Hematopoietic multipotent progenitor cell treated with erythropoietin and hydrocortisone succinate and interleukin-3 and kit ligand, for 8 days (in vitro differentiated cells): ENCODE measurements at regions not wholly inside any gene's neighbourhood (a gene's known extent, or its start where the extent isn't known, plus 50 kb on each side); places are given as distances from the start of the nearest gene placed in this dataset.
"Not testable (repeated sequence)": the region's sequence is repeated elsewhere in the genome, so short reads cannot be mapped to it uniquely, and the experiment has no call there.

Source experiments
- DNase-seq: peaks from one replicate; pipeline ENCODE4 v3.0.0-alpha.2; 2015

DNA sequence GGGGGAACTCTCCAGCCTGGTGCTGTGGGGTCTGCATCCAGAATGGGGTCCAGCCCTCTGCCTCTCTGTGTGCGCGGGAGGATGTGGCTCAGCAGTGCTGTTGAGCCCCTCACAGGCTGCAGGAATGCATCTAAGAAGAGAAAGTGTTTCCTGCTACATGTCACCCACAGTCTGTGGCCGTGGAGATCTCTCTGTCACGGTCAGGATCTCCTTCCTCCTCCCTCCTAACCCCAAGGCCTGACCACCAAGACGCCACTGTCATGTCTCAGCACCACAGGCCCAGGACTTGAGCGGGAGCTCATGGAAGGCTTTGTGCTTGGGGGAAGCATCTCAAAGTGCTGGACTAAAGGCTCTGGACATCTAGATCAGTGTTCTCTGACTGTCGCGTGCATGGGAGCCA, 90.1 kb downstream of the SREK1 start:
- no peak for DNase-seq

DNA sequence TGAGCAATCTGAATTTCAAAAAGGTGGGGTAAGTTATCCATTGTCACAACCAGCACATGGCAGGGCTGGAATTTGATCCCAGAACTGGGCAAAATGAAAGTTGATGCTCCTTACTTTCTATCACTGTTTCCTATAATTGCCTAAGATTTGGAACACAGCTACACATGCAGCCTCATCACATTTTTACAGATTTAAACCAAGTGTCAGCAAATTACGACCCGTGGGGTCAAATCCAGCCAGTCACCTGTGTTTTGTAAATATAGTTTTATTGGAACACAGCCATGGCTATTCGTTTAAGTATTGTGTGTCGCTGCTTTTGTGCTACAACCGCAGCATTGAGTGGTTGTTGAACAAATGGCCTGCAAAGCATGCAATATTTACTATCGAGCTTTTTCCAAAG, 94.3 kb downstream of the SREK1 start:
- DNase-seq, result no peak

DNA sequence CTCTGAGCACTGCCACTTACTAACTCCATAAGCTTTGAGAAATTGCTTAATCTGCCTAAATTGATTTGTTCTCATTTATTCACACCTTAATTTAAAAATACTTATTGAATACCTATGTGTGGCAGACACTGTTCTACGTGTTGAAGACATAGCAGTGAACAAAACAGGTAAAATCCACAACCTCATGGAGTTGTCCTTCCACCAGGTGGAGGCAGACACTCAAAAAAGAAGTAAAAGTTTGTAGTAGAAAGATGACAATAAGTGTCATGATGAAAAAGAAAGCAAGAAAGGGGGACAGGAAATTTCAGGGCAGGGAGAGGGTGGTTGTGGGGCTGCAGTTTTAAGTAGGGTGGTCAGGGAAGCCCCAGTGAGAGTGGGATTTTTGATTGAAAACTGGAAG, 94.9 kb downstream of the SREK1 start:
- DNase-seq, result peak; percentile 28

DNA sequence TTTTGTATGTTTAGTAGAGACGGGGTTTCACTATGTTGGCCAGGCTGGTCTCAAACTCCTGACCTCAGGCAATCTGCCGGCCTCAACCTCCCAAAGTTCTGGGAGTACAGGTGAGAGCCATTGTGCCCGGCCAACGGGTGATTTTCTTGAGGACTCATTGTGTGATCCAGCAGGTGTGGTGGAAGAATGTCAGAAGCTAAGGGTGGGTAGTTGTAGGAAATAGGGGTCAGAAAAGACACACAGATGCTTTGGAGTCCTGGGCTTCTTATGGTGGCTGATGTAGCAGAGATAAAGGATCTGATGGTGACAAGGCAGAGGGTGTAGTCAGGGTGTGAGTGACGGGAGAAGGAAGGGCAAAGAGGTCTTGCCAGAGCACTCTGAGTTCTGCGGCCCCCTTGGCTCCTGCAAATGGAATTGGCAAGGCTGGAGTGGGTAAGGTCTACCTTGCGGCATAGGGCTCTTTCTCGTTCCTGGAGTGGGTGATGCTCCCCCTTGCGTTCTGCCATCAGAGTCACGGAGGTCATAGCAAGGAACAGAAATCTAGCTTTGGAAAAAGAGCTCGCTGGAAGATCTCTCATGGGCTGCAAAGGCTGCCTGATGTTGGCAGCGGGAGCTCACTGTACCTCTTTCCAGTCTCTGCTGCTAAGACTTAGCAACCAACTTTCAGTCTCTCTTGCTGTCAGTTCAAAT, 97.2 kb downstream of the SREK1 start:
- no peak for DNase-seq

DNA sequence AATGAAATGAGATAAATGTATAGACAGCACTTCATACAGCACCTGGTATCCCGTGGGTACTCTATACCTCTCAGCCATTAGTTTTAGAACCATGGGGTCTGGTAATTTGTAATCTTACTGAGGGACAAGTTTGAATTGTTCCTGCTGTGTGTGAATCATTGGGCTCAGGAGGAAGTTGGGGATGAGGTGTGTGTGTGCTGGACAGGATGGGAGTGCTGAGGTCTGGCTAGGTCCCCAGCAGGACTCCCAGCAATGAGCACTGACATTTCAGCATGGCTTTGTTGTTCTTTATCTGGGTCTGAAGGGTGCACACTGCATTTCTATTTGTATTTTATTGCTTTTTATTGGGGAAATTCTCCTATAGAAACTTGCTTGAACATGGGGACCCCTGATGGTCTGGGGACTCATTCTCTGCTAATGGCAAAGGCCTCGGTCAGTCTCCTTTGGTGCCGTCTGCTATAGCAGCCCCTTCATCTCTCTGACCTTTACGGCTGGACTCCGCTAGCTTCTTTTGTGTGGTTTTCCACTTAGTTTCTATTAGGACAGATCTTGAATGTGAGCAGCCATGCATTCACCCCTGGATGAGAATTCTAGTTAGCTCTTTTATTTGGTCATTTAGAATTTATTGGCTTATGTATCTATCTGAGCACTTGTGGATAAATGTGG, 98.1 kb downstream of the SREK1 start:
- DNase-seq, result no peak

DNA sequence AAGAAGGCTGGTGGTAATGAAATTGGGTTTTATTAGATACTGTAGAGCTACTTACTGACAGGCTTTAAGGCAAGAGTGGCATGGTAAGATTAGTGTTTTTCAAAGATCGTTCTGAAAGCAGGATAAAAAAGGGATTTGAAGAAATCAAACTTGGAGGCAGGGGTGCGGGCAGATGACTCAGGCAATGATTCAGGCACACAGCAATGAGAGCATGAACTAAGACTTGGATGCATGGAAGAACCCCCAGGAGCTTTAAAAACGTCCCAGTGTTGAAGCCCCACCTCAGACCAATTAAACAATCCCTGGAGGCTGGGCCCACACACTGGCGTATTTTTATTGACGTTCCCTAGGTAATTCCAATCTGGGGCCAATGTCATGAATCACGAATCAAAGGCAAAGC, 102.5 kb downstream of the SREK1 start:
- DNase-seq, result no peak

DNA sequence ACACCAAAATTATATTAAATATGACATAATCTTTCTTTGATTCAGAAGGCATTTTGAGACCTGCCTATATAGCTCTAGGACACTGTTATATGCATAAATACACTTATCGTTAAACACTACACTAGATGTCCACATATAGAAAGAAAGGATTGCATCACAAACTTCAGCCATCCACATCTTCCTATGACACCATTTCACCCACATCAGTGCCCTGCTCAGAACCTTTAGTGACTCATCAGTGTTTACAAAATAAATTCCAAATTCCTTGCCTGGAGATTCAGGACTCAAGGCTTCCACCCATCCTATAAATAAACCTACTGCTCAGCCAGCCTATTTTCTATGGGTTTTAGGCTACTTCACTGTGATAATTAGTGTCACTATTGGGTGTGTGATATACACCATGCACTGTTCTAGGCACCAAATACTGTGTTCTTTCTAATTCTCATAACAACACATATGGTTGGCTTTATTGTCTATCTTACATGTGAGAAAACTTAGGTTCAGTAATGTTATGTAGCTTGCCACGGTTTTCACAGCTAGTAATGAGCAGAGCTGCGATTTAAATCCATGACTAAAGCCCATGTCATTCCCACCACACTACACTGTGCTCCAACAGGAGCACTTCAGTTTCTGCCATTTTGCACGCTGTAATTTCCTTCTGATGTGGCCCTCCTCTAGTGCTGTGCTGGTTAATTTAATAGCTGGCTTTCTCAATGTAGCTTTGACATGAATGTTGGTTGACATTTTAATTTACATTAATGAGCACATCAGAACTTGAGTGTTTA, 103.3 kb downstream of the SREK1 start:
- DNase-seq, result no peak

DNA sequence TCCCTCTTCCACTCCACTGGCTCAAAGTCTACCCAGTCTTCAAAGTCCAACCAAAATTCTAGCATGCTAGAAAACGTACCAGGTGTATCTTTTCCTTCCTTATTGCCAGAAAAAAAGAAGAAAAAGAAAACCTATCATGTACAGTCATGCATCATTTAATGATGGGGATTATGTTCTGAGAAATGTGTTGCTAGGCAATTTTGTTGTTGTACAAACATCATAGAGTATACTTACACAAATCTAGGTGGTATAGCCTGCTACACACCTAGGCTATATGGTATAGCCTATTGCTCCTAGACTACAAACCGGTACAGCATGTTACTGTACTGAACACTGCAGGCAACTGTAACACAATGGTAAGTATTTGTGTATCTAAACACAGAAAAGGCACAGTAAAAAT, 104.8 kb downstream of the SREK1 start:
- no peak for DNase-seq

DNA sequence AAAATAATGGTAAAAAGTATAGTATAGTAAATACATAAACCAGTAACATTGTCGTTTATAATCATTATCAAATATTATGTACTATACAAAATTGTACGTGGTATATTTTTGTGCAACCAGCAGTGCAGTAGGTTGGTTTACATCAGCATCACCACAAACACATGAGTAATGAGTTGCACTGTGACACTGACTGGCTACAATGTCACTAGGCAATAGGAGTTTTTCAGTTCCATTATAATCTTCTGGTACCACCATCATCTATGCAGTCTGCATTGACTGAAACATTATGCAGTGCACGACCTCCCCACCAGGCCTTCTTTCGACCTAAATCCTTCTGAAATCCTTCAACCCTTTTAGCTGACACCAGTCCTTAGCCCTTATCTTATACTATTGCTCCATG, 105.8 kb downstream of the SREK1 start:
- DNase-seq, result no peak

DNA sequence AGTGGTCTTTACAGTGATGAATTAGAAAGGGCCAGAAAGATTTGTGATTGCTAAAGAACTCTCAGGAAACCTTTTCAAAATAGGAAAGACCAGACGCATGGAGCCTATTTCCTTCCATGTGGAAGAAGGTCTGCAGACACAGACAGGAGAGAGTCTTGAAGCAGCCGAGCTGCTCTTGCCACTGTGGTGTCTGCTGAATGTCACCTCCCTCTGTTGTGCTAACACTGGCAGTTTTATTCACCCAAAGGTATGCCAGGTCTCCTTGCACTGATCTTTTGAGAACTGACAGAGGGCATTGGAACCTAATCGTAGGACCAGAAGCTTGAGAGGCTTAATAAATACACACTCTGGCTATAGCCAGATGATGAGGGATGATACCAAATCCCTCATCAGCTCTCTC, 108.7 kb downstream of the SREK1 start:
- DNase-seq, result no peak

DNA sequence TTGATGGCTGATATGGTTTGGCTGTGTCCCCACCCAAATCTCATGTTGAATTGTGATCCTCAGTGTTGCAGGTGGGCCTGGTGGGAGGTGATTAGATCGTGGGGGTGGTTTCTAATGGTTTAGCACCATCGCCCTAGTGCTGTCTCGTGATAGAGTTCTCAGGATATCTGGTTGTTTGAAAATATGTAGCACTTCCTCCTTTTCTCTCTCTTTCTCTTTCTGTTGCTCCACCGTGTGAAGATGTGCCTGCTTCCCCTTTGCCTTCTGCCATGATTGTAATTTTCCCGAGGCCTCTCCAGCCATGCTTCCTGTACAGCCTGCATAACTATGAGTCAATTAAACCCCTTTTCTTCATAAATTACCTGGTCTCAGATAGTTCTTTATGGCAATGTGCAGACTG, 111.6 kb downstream of the SREK1 start:
- DNase-seq, result no peak

DNA sequence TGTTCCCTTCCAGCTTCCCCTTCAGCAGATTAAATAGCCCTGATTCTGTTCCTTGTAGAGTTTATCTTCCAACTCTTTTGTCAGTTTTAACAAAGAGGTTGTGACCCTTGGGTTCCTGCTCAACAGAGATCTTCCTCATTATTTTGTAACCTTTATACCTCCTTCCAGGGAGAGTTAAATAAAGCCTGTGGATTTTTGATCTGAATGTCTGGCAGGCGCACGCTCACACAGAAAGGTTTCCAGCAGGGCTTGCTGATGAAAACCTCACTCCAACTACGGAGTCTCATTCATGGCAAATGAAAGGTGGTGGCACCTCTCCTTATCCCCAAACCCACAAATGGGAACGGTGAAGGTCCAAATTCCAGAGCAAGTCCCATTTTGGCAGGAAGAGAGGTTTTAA, 129.0 kb downstream of the SREK1 start:
- no peak for DNase-seq

DNA sequence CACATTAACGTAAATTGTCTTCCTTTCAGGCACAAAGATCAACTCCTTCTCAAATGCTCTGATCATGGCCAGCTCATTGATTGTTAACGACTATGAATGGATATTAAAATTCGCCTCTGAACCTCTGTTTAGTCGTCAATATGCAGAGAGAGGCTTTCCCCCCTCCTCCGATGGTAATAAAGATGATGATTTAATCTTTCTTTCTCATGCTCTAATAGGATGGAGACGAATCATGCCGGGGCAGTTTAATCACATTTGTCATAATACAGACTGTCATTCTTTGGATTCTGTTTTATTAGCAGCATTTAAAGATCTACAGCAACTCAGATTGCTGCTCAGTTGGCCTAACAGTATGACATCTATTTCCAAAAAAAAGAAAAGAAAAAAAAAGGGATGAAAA, 132.9 kb downstream of the SREK1 start:
- no peak for DNase-seq

DNA sequence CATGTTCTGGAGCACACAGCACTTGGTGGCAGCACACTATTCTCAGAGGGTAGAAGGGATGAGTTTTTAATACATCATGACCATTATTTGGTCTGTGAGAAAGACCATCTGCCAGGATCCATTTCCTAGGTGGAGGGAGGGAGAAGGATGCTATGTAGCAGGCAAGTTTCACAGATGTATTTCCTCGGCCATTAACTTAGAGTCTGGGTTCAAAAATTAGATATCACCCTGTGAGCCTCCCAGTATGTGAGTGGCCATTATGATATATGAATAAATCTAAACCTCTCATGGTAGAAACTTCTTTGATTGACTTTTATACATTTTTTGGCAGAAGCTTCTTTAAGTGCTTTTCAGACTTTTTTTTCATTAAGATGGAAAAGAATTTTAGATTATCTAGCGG, 133.9 kb downstream of the SREK1 start:
- DNase-seq, result no peak

DNA sequence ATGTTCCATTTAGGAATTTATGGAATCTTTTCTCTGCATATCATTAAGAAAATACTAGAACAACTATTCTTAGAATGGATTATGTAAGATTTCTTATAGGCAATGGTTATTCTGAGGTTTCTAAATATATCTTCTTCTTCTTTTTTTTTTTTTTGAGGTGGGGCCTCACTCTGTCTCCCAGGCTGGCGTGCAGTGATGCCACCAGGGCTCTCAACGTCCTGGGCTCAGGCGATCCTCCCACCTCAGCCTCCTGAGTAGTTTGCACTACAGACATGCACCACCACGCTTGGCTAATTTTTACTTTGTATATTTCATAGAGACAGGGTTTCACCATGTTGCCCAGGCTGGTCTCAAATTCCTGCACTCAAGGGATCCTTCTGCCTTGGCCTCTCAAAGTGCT, 137.2 kb downstream of the SREK1 start:
- no peak for DNase-seq

DNA sequence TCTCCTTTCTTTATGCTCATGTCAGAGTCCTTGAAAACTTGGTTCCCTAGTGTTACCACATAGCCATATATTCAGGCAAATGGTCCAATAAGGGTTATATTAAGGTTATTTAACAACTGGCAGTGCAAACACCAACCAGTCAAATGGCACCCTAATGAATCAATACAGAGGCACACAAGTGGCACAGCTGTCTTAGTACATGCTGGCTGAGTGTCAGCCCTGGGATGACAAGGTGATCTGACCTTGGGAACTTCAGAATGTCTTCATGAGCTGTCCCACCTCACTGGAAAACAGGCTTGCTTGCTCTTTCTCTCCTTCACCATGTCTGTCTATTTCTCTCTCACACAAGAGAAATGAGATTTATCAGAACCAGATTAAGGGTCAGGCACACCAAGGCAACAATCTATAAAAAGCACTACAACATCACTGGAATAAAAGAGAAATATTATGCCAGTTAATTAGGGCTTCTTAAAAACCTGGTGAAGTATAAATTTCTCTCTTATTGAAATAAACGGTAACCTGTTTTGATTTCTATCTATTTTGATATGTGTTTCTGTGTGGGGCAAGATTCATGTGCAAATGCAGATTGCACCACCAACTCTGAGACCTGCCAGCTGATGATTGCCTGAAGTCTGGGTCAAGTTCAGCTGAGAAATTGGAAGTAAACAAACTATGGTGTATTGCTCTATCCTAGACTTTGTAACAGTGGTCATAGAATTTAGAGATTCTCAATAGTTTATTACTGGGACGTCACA, 140.7 kb downstream of the SREK1 start:
- no peak for DNase-seq

DNA sequence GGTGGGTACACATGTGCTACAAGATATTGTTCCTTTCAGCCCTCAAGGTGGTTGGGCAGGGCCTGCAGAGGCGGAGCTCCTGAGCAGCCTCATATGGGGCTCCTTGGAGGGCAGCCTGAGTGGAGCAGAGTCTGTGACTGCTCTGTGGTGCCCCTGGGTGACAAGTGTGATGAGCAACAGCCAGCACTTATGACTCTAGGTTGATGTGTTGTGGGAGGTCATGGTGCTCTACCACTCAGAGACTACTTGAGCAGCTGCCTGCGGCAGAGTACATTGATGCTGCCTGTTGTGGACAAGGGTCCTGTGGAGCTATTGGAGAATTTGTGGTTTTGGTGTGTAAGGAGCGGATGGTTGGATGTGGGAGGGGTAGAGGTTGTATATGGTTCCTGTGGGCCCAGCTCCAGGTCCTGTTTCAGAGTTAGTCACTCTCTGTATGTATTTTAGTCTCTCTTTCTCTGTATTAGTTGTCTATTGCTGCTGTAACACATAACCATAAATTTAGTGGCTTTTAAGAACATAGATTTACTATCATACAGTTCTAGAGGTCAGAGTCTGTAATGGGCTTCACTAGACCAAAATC, 141.3 kb downstream of the SREK1 start:
- no peak for DNase-seq

DNA sequence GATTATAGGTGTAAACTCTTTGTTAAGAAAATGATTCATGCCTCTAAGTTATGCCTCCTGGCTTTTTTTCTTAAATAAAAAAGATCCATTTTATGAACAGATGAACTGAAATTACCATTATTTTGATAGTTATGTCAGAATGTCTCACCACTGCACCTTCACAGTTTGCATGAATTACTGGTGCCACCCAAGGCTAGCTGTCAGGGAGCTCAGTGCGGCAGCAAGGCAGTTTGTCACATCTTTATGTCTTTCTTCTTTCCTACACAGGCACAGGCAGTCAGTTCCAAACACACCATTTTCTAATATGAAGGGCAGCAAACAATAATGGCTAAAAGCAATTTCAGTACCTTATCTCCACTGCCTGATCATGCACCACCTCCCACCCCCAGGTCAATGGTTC, 147.7 kb downstream of the SREK1 start:
- DNase-seq, result no peak

DNA sequence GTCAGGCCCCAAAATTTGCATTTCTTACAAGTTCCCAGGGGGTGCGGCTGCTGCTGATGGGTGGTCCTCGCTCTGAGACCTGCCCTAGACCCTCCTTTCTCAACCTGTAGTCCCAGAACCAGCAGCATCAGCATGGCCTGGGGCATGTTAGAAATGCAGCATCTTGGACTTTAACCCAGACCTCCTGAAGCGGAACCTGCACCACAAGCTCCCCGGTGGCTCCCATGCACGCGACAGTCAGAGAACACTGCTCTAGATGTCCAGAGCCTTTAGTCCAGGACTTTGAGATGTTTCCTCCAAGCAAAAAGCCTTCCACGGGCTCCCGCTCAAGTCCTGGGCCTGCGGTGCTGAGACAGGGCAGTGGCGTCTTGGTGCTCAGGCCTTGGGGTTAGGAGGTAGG, 149.8 kb downstream of the SREK1 start:
- not testable (repeated sequence) for DNase-seq

DNA sequence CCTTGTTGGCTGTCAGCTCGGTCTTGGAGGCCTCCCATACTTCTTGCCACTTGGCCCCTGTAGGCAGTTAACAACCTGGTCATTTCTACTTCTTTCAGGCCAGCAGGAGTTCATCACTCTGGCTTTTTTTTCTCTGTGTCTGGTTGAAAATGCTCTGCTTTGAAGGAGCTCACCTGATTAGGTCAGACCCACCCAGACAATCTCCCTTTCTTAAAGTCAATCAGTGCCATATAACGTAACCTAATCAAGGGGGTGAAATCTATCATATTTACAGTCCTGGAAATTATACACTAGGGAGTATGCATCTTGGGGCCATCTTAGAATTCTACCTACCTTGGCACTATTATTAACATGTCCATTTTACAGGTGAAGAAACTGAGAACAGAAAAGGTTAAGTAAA, 155.4 kb downstream of the SREK1 start:
- DNase-seq, result no peak

DNA sequence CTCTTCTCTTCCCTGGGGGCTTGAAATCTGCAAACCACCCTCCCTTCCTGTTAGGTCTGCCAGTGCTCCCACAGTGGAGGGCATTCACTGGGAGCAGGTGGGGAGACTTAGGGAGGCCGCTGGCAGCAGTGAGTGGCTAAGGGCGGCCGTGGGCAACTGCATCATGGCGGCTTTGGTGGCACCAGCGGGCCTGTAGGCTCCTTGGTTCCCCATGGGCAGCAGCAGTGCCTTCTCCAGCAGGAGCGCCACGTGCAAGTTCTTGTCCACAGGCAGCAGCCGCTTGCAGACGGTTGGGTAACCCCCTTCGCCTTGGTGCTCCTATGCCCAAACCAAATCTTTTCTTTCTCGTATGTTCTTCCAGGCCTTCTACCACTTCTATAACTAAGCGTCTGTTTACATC, 158.2 kb downstream of the SREK1 start:
- DNase-seq, result no peak

DNA sequence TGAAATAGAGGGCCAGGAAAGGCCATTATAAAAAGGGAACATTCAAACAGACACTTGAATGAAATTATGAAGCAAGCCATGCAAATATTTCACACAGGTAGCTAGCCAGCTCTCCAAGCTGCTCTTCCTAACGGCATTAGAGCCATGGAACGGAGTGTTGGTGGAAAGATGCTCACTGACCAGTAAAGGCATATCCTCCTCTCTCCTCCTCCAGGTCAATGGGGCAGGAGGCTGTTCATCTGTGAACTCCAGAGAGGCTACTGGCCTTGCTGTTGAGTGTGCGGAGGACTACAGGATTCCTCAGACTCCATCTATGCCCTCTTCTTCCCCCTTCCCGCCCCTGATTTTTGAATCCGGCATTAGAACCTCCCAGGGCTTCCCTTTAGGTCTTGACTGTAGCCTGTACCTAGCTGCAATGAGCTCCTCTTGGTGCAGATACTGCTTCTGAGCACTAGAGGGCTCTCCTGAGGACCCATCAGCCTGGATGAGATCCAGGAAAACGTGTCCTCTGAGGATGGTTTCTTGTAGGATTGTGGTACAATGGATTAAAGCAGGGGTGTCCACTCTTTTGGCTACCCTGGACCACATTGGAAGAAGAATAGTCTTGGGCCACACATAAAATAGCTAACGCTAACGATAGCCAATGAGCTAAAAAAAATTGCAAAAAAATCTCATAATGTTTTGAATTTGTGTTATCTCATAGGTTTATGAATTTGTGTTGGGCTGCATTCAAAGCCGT, 162.2 kb downstream of the SREK1 start:
- peak; percentile 80 for DNase-seq
